ENCODE measurements at regions not wholly inside any gene's neighbourhood (a gene's known extent, or its start where the extent isn't known, plus 50 kb on each side); places are given as distances from the start of the nearest gene placed in this dataset.

DNA sequence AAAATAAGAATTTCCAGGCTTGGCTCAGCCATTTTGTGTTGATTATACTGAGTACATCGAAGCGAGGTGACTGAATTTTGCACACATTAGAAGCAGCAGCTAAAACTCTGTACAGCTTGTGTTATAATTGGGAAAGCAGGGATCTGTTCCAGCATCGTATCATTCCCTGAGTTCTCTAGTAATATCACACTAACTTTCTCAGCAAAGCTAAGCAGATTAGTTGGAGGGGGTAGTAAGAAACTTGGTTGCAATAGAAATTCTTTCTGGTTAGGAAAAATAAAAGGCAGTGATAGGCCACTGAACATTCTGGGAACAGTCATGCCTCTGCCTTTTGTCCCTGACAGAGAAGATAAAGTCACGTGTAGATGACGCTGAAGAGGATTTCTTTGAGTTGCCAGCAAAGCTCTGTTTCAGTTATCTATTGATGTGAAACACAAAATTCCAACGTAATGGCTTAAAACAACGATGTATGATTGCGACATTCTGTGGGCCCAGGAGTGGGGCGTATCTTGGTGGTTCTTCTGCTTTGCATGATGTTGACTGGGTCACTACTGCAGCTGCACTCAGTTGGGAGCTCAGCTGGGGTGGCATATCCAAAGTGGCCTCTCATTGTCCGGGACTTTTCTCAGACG lies 202.1 kb upstream of the MEX3C start (continued):
- TF ChIP-seq TEAD4 (IDR thresholded peaks at IDR 0.05; ENCODE audit: low read length) (no peak), TEAD4 (CRISPR knock-in tag; IDR thresholded peaks at IDR 0.05; ENCODE audit: borderline replicate concordance) (no peak), ARID1B (IDR thresholded peaks at IDR 0.05) (no peak), PCBP1 (IDR thresholded peaks at IDR 0.05; ENCODE audit: low read depth, low read length, poor library complexity, severe bottlenecking) (no peak), SMARCE1 (IDR thresholded peaks at IDR 0.05) (no peak), ZNF445 (CRISPR knock-in tag; IDR thresholded peaks at IDR 0.05; ENCODE audit: low read depth) (no peak)

DNA sequence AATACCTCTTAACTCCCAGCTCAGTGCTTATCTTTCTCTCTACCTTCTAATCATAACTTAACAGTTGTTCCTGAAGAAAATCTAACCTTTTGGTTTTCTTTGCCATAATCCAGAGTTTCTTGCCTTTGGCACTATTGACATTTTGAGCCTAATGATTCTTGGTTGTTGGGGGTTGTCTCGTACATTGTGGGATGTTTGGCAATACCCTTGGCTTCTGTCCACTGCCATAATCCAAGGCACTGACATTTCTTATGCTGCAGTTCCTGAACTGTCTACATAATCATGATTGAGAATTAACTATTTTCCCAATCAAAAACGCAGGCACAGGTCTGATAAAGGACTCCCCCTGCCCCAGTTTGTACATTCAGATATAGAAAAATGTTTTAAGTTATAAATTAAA lies 203.2 kb upstream of the MEX3C start:
- H3K27ac ChIP-seq (ENCODE audit: extremely low read depth, low read depth, low read length) = no peak overlapping the region
- no peak for TF ChIP-seq RAD51 (IDR thresholded peaks at IDR 0.05; ENCODE audit: borderline replicate concordance, low read depth)
- TF ChIP-seq RHOXF2B (CRISPR knock-in tag; conservative IDR thresholded peaks at IDR 0.05) = no peak
- TF ChIP-seq LEF1 (IDR thresholded peaks at IDR 0.05) = no peak
- no peak for TF ChIP-seq EGR1 (conservative IDR thresholded peaks at IDR 0.05)
- no peak for TF ChIP-seq ZNF511 (CRISPR knock-in tag; IDR thresholded peaks at IDR 0.05)
- no peak for TF ChIP-seq ZNF75A (CRISPR knock-in tag; IDR thresholded peaks at IDR 0.05)
- no peak for TF ChIP-seq ZKSCAN1 (IDR thresholded peaks at IDR 0.05; ENCODE audit: low read depth, low read length)
- TF ChIP-seq, protein P1, sequence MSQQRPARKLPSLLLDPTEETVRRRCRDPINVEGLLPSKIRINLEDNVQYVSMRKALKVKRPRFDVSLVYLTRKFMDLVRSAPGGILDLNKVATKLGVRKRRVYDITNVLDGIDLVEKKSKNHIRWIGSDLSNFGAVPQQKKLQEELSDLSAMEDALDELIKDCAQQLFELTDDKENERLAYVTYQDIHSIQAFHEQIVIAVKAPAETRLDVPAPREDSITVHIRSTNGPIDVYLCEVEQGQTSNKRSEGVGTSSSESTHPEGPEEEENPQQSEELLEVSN (IDR thresholded peaks at IDR 0.05; ENCODE audit: borderline replicate concordance in 1 of 2, extremely low read depth in 1 of 2, insufficient read depth in 1 of 2, insufficient read length in 1 of 2, low read depth in 1 of 2, low read length in 1 of 2, poor library complexity in 1 of 2, severe bottlenecking in 1 of 2) = no peak
- TF ChIP-seq HCFC1 (IDR thresholded peaks at IDR 0.05; ENCODE audit: low read depth, low read length) = no peak
- no peak for TF ChIP-seq NFIC (IDR thresholded peaks at IDR 0.05)
- no peak for TF ChIP-seq TRIM28 (IDR thresholded peaks at IDR 0.05)
- TF ChIP-seq, protein P2, sequence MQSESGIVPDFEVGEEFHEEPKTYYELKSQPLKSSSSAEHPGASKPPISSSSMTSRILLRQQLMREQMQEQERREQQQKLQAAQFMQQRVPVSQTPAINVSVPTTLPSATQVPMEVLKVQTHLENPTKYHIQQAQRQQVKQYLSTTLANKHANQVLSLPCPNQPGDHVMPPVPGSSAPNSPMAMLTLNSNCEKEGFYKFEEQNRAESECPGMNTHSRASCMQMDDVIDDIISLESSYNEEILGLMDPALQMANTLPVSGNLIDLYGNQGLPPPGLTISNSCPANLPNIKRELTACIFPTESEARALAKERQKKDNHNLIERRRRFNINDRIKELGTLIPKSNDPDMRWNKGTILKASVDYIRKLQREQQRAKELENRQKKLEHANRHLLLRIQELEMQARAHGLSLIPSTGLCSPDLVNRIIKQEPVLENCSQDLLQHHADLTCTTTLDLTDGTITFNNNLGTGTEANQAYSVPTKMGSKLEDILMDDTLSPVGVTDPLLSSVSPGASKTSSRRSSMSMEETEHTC (IDR thresholded peaks at IDR 0.05) = no peak
- H3K4me2 ChIP-seq (ENCODE audit: insufficient read depth, low read length) = no peak overlapping the region
- in situ Hi-C loops (cut with MboI) = no loop called here
- ATAC-seq (no peak), DNase-seq (ENCODE audit: extremely low read depth in 1 of 4, low spot score in 3 of 4) (no peak), FAIRE-seq (no peak)
- WGBS (ENCODE audit: insufficient coverage, low coverage, missing lambda C conversion rate) = 0% methylated on average over 2 of the region's 2 CpGs
- no peak overlapping the region for H3K4me3 ChIP-seq
- no peaks in the 10 kb centered on the region for H3K79me2 ChIP-seq (ENCODE audit: control insufficient read depth, insufficient read depth, low read length)
- BruUV-seq (replicated peaks) = no TSS peak
- no peaks in the 10 kb centered on the region for H3K9me3 ChIP-seq (replicated peaks; ENCODE audit: control insufficient read depth, insufficient read depth, low read depth, low read length)
- no peaks in the 10 kb centered on the region for H3K9me1 ChIP-seq (ENCODE audit: control insufficient read depth, insufficient read depth, low read length)
- H3K9ac ChIP-seq (ENCODE audit: insufficient read depth in 1 of 2, low read depth in 2 of 2, low read length in 2 of 2) = no peak overlapping the region
- no peaks in the 10 kb centered on the region for H3K4me1 ChIP-seq (replicated peaks in 1 of 2; ENCODE audit: control insufficient read depth in 2 of 2, insufficient read depth in 2 of 2, low read length in 2 of 2)
- no peaks in the 10 kb centered on the region for H3K27me3 ChIP-seq (ENCODE audit: control insufficient read depth in 2 of 2, insufficient read depth in 2 of 2, low read length in 2 of 2)
- intact Hi-C loops (cut with micrococcal nuclease) = no loop called here
- ChIA-PET CTCF (ENCODE audit: low intra/inter-chr PET ratio) (no interaction called here), POLR2A (no interaction called here)
- no peaks in the 10 kb centered on the region for H4K20me1 ChIP-seq (replicated peaks; ENCODE audit: control insufficient read depth, insufficient read depth, low read length)
- no peaks in the 10 kb centered on the region for H3K36me3 ChIP-seq (ENCODE audit: control insufficient read depth, insufficient read depth, low read length)
- H2AFZ ChIP-seq (ENCODE audit: low read depth, low read length) = no peak overlapping the region

Measured in K562 (cell line).